ENCODE measurements at regions not wholly inside any gene's neighbourhood (a gene's known extent, or its start where the extent isn't known, plus 50 kb on each side); places are given as distances from the start of the nearest gene placed in this dataset.
"Not testable (repeated sequence)": the region's sequence is repeated elsewhere in the genome, so short reads cannot be mapped to it uniquely, and the experiment has no call there.

DNA sequence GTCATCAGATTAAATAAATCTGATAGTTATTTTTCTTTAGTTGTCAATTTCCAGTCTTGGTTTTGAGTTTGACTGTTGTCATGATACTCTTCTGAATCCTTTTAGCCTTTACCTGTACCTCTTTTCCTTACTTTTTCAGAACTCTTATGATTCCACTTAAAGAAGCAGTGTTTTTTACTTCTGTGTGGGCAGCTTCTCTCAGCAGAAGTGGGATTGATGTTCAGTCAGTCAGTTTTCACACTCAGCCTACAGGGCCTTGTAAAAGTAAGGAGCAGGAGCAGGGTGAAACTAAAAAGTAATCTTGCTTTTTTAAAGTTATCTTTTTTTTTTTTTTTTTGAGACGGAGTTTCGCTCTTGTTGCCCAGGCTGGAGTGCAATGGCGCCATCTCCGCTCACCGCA lies 75.1 kb downstream of the HAUS1 start:
- DNase-seq = no peak

- no peak for DNase-seq
Measured at GRCh38 chr18:46182633-46183358, 78.6 kb downstream of the HAUS1 start.

GRCh38 chr18:46184296-46184695 lies 80.1 kb downstream of the HAUS1 start:
- not testable (repeated sequence) for DNase-seq

- no peak for DNase-seq
Measured at GRCh38 chr18:46184727-46185126, 80.5 kb downstream of the HAUS1 start.

- DNase-seq = no peak
Measured at GRCh38 chr18:46190667-46191066, 86.5 kb downstream of the HAUS1 start.

DNA sequence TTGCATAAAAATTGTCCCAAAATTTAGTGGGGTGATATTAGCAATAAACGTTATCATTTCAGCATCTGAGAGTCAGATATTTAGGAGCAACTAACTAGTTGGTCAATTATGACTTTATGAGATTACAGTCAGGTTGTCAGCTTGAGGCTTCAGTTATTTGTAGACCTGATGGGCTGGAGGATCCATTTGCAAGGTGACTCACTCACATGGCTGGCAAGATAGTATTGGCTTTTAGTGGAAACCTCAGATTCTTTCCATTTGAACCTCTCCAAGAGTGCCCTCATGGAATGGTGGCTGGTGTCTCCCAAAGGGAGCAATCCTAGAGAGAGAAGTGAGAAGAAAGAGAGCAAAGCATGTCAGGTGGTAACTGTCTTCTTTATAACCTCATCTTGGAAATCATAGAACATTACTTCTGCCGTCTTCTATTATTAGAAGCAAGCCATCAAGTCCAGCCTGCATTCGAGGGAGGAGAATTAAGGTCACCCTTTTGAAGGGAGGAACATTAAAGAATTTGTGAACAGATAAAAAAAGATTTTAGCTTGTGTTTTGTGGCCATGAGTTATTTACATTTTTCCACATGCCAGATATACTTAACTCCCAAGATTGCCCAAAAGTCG lies 92.5 kb downstream of the HAUS1 start:
- no peak for DNase-seq

GRCh38 chr18:46199515-46200147 lies 95.4 kb downstream of the HAUS1 start:
- DNase-seq = no peak

- not testable (repeated sequence) for DNase-seq
Measured at GRCh38 chr18:46200178-46201055, 96.2 kb downstream of the HAUS1 start.

DNA sequence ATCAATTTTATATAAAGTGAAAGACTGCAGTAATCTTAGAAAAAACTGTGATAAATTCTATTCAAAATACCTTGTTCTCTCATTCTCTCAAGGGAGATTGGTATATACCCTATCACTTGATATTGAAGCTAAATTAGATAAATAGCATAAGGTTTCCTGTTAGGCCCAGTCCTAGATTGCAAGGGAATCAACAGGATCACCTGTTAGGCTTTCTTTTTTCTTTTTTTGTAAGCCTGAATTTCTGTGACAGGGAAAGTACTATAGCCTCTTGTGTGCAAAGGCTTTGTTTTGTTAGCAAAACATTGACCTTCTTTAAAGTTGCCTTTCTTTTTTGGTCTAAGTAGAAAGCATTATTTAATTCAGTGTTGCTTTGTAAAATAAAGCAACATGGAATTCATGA lies 100.0 kb downstream of the HAUS1 start:
- no peak for DNase-seq

GRCh38 chr18:46207985-46208384 lies 103.8 kb downstream of the HAUS1 start:
- no peak for DNase-seq

DNA sequence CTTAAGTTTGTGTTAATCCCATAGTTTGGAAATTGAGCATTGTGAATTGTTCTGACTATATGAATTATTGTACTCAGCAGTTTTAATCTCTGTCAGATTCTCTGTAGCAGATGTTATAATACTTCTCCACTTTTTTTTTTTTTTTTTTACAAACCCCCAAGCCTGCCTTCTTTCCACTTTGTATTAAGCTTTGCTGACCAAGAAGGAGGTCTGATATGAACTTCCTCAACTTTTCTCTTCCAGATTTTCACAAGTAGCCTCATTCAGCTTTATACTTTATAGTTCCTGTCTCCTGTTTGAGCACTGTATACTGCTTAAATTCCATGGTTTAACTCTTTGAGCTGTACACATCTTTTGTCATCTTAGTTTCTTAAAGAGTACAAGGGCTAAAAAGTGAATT lies 105.0 kb downstream of the HAUS1 start:
- no peak for DNase-seq

- DNase-seq = no peak
Measured at GRCh38 chr18:46211816-46212215, 107.6 kb downstream of the HAUS1 start.

DNA sequence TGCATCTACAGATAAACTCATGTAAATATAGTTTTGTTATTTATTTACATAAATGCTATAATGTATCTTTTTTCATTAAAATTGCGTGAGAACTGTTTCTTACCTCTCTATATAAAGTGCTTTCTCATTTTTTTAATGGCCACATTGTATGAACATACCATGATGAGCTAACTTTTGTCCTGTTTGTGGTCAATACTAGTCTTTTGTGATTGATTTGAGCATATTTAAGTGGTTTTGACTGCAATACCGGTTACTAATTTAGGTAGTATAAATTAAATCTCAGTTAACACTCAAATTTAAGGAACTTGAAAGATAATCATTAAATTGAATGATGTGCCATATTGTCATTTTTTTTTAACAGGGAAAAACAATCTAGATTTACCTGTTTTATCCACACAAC lies 108.2 kb downstream of the HAUS1 start:
- no peak for DNase-seq

DNA sequence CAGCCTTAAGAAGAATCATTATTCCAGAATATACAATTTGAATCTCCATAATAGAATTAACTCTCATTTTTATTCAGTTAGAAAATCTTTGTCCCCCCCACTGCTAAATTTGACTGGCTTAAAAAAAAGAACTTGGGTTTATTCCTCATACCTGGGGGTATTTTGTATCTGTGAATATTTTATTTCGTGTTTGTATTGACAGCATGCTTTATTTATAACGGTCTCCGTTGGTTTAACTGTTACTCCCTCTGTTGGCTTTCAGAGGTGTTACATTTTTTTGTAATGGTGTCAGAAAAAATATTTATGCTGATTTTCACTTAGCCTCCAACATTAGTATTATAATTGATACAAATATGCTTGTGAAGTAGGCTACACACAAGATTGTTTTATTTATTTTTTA lies 109.1 kb downstream of the HAUS1 start:
- DNase-seq = no peak

DNA sequence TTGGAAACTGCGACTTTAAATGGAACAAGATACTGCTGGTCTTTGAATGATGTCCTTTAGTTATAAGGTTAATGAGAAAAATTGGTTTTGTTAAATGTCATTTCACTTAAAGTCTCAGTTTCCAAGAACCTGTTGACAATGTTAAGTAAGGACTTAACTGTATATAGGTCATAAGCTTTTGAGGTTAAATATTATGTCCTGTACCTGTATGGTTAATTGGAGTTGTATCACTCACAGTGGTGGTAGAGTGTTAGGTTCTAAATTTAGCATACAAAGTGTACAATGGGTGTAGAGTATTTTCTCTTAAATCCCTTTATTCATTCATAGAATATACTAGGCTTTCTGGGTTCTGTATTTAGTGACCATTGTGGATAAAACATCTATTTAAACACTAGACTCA lies 110.2 kb downstream of the HAUS1 start:
- DNase-seq = no peak

- no peak for DNase-seq
Measured at GRCh38 chr18:46215902-46216723, 111.9 kb downstream of the HAUS1 start.

GRCh38 chr18:46220116-46220515 lies 115.9 kb downstream of the HAUS1 start:
- no peak for DNase-seq

- no peak for DNase-seq
Measured at GRCh38 chr18:46222093-46222492, 117.9 kb downstream of the HAUS1 start.

DNA sequence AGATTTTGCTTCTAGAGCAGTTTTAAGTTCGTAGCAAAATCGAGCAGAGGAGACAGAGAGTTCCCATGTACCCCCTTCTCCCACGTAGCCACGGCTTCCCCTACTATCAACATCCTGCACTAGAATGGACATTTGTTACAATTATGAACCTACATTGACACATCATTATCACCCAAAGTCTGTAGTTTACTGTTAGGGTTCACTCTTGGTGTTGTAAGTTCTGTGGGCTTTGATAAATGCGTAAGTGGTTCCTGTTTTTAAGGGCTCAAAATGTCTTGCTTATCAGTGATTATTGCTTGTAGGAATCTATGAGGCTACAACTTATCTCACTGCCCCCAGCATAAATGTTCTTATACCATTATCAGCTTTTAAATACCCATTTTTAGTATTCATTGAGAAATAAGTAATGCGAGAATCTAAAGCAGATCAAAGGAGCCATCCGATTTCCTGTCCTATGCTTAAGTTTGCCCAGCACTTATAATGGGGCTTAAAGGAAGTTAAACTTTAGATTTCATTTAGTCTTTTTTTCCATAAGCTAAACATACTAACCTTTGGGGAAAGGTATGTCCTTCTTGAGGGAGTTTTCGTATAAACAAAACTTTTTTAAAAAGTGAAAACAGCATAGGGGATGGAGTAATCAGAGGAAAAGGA lies 118.7 kb downstream of the HAUS1 start:
- no peak for DNase-seq

GRCh38 chr18:46224181-46224775 lies 120.1 kb downstream of the HAUS1 start:
- no peak for DNase-seq

DNA sequence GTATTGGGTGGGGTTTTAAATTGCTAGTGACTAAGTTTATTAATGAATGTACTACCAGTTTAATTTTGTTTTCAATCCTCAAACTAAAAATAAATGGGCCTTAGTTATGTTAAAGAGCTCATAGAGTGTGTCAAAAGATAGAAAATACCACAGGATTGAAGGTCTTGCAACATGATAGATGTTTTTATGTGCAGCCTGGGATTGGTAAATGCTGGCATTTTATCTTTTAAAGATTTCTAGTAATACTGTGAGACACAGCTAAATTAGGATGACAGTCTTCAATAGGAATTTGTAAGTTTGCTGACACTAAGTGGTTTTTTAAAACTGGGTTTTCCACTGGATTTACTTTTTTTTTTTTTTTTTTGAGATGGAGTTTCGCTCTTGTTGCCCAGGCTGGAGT lies 122.3 kb downstream of the HAUS1 start:
- DNase-seq = no peak

All from activated CD8-positive, alpha-beta memory T cell treated with anti-CD3 and anti-CD28 coated beads, Interleukin-2, amount 50 U/mL, for 4 hours (primary cell).